Germinal center (tissue), 1 donor: ENCODE measurements at regions not wholly inside any gene's neighbourhood (a gene's known extent, or its start where the extent isn't known, plus 50 kb on each side); places are given as distances from the start of the nearest gene placed in this dataset.

Experiments
- DNase-seq: peaks from one replicate; pipeline ENCODE4 v3.0.0; 2012; ENCODE audit warnings: mixed read lengths, low spot score

GRCh38 chr5:67510204-67510603 is 313.6 kb upstream of the CD180 start:
- DNase-seq, result no peak

- no peak for DNase-seq
Measured at GRCh38 chr5:67509402-67510186, 313.0 kb upstream of the CD180 start.

- no peak for DNase-seq
Measured at GRCh38 chr5:67506241-67506640, 309.6 kb upstream of the CD180 start.

GRCh38 chr5:67502951-67503350 is 306.4 kb upstream of the CD180 start:
- DNase-seq, result no peak

GRCh38 chr5:67496051-67496450 is 299.5 kb upstream of the CD180 start:
- no peak for DNase-seq

GRCh38 chr5:67495072-67495471 is 298.5 kb upstream of the CD180 start:
- DNase-seq, result no peak

- DNase-seq, result no peak
Measured at GRCh38 chr5:67494186-67494855, 297.7 kb upstream of the CD180 start.

- DNase-seq, result no peak
Measured at GRCh38 chr5:67493676-67494075, 297.1 kb upstream of the CD180 start.

- no peak for DNase-seq
Measured at GRCh38 chr5:67490543-67491321, 294.1 kb upstream of the CD180 start.

GRCh38 chr5:67488885-67489284 is 292.3 kb upstream of the CD180 start:
- DNase-seq, result no peak

GRCh38 chr5:67487862-67488261 is 291.3 kb upstream of the CD180 start:
- DNase-seq, result no peak

- no peak for DNase-seq
Measured at GRCh38 chr5:67483453-67484030, 286.9 kb upstream of the CD180 start.

- DNase-seq, result no peak
Measured at GRCh38 chr5:67481362-67481761, 284.8 kb upstream of the CD180 start.

- DNase-seq, result no peak
Measured at GRCh38 chr5:67478337-67478736, 281.7 kb upstream of the CD180 start.

- DNase-seq, result no peak
Measured at GRCh38 chr5:67476995-67477394, 280.4 kb upstream of the CD180 start.

GRCh38 chr5:67476531-67476930 is 279.9 kb upstream of the CD180 start:
- DNase-seq, result no peak

- no peak for DNase-seq
Measured at GRCh38 chr5:67475489-67475888, 278.9 kb upstream of the CD180 start.

GRCh38 chr5:67474597-67475238 is 278.1 kb upstream of the CD180 start:
- no peak for DNase-seq

- no peak for DNase-seq
Measured at GRCh38 chr5:67467110-67467509, 270.5 kb upstream of the CD180 start.

GRCh38 chr5:67465537-67466207 is 269.1 kb upstream of the CD180 start:
- no peak for DNase-seq

- DNase-seq, result no peak
Measured at GRCh38 chr5:67462147-67462546, 265.5 kb upstream of the CD180 start.
